ENCODE measurements at regions not wholly inside any gene's neighbourhood (a gene's known extent, or its start where the extent isn't known, plus 50 kb on each side); places are given as distances from the start of the nearest gene placed in this dataset.
"Not testable (repeated sequence)": the region's sequence is repeated elsewhere in the genome, so short reads cannot be mapped to it uniquely, and the experiment has no call there.

GRCh38 chr3:166630190-166630589 lies 749.9 kb downstream of the ZBBX start:
- H3K9me3 ChIP-seq (ENCODE audit: control insufficient read depth, insufficient read depth, low read length), result no peaks in the 10 kb centered on the region
- no peaks in the 10 kb centered on the region for H3K27me3 ChIP-seq (ENCODE audit: control insufficient read depth, insufficient read depth, low read length)
- no peak overlapping the region for H3K9ac ChIP-seq (ENCODE audit: low read depth, low read length)
- no peaks in the 10 kb centered on the region for H3K36me3 ChIP-seq (ENCODE audit: control insufficient read depth, insufficient read depth, low read length)
- H3K4me3 ChIP-seq (ENCODE audit: low read depth, low read length), result no peak overlapping the region
- no peaks in the 10 kb centered on the region for H3K4me1 ChIP-seq (ENCODE audit: control insufficient read depth, insufficient read depth, low read length)

GRCh38 chr3:166613365-166613764 lies 766.7 kb downstream of the ZBBX start:
- Histone ChIP-seq H3K27me3 (ENCODE audit: control insufficient read depth, insufficient read depth, low read length) (no peaks in the 10 kb centered on the region), H3K4me1 (ENCODE audit: control insufficient read depth, insufficient read depth, low read length) (peaks cover 2% of the 10 kb centered on the region), H3K36me3 (ENCODE audit: control insufficient read depth, insufficient read depth, low read length) (no peaks in the 10 kb centered on the region), H3K4me3 (ENCODE audit: low read depth, low read length) (no peak overlapping the region), H3K9me3 (ENCODE audit: control insufficient read depth, insufficient read depth, low read length) (peaks cover 5% of the 10 kb centered on the region), H3K9ac (ENCODE audit: low read depth, low read length) (no peak overlapping the region)

- H3K9ac ChIP-seq (ENCODE audit: low read depth, low read length); H3K4me1 ChIP-seq (ENCODE audit: control insufficient read depth, insufficient read depth, low read length); H3K27me3 ChIP-seq (ENCODE audit: control insufficient read depth, insufficient read depth, low read length); H3K9me3 ChIP-seq (ENCODE audit: control insufficient read depth, insufficient read depth, low read length); H3K36me3 ChIP-seq (ENCODE audit: control insufficient read depth, insufficient read depth, low read length); H3K4me3 ChIP-seq (ENCODE audit: low read depth, low read length): not testable (repeated sequence)
Observed at GRCh38 chr3:166612761-166613160, 767.3 kb downstream of the ZBBX start.

GRCh38 chr3:166607933-166608521 lies 770.8 kb upstream of the BCHE start:
- H3K9me3 ChIP-seq (ENCODE audit: control insufficient read depth, insufficient read depth, low read length), result no peaks in the 10 kb centered on the region
- H3K4me3 ChIP-seq (ENCODE audit: low read depth, low read length), result no peak overlapping the region
- H3K4me1 ChIP-seq (ENCODE audit: control insufficient read depth, insufficient read depth, low read length), result peaks cover 2% of the 10 kb centered on the region
- no peaks in the 10 kb centered on the region for H3K27me3 ChIP-seq (ENCODE audit: control insufficient read depth, insufficient read depth, low read length)
- H3K36me3 ChIP-seq (ENCODE audit: control insufficient read depth, insufficient read depth, low read length), result no peaks in the 10 kb centered on the region
- no peak overlapping the region for H3K9ac ChIP-seq (ENCODE audit: low read depth, low read length)

- Histone ChIP-seq H3K9ac (ENCODE audit: low read depth, low read length) (no peak overlapping the region), H3K4me1 (ENCODE audit: control insufficient read depth, insufficient read depth, low read length) (peaks cover 2% of the 10 kb centered on the region), H3K4me3 (ENCODE audit: low read depth, low read length) (no peak overlapping the region), H3K36me3 (ENCODE audit: control insufficient read depth, insufficient read depth, low read length) (no peaks in the 10 kb centered on the region), H3K27me3 (ENCODE audit: control insufficient read depth, insufficient read depth, low read length) (no peaks in the 10 kb centered on the region), H3K9me3 (ENCODE audit: control insufficient read depth, insufficient read depth, low read length) (no peaks in the 10 kb centered on the region)
Observed at GRCh38 chr3:166606988-166607387, 769.8 kb upstream of the BCHE start.

GRCh38 chr3:166593776-166594175 lies 756.6 kb upstream of the BCHE start:
- Histone ChIP-seq H3K27me3 (ENCODE audit: control insufficient read depth, insufficient read depth, low read length) (no peaks in the 10 kb centered on the region), H3K9me3 (ENCODE audit: control insufficient read depth, insufficient read depth, low read length) (no peaks in the 10 kb centered on the region), H3K4me3 (ENCODE audit: low read depth, low read length) (no peak overlapping the region)

GRCh38 chr3:166582236-166582635 lies 745.0 kb upstream of the BCHE start:
- H3K36me3 ChIP-seq (ENCODE audit: control insufficient read depth, insufficient read depth, low read length), result no peaks in the 10 kb centered on the region
- no peak overlapping the region for H3K4me3 ChIP-seq (ENCODE audit: low read depth, low read length)
- no peaks in the 10 kb centered on the region for H3K9me3 ChIP-seq (ENCODE audit: control insufficient read depth, insufficient read depth, low read length)
- no peaks in the 10 kb centered on the region for H3K4me1 ChIP-seq (ENCODE audit: control insufficient read depth, insufficient read depth, low read length)
- no peaks in the 10 kb centered on the region for H3K27me3 ChIP-seq (ENCODE audit: control insufficient read depth, insufficient read depth, low read length)
- H3K9ac ChIP-seq (ENCODE audit: low read depth, low read length), result no peak overlapping the region

More at GRCh38 chr3:166593776-166594175, 756.6 kb upstream of the BCHE start:
- H3K4me1 ChIP-seq (ENCODE audit: control insufficient read depth, insufficient read depth, low read length), result no peaks in the 10 kb centered on the region
- no peak overlapping the region for H3K9ac ChIP-seq (ENCODE audit: low read depth, low read length)
- H3K36me3 ChIP-seq (ENCODE audit: control insufficient read depth, insufficient read depth, low read length), result no peaks in the 10 kb centered on the region

- Histone ChIP-seq H3K36me3 (ENCODE audit: control insufficient read depth, insufficient read depth, low read length) (no peaks in the 10 kb centered on the region), H3K27me3 (ENCODE audit: control insufficient read depth, insufficient read depth, low read length) (no peaks in the 10 kb centered on the region), H3K9me3 (ENCODE audit: control insufficient read depth, insufficient read depth, low read length) (no peaks in the 10 kb centered on the region), H3K4me3 (ENCODE audit: low read depth, low read length) (no peak overlapping the region), H3K9ac (ENCODE audit: low read depth, low read length) (no peak overlapping the region), H3K4me1 (ENCODE audit: control insufficient read depth, insufficient read depth, low read length) (no peaks in the 10 kb centered on the region)
Observed at GRCh38 chr3:166580561-166580960, 743.3 kb upstream of the BCHE start.

GRCh38 chr3:166575161-166575560 lies 737.9 kb upstream of the BCHE start:
- no peaks in the 10 kb centered on the region for H3K36me3 ChIP-seq (ENCODE audit: control insufficient read depth, insufficient read depth, low read length)
- no peak overlapping the region for H3K9ac ChIP-seq (ENCODE audit: low read depth, low read length)
- no peaks in the 10 kb centered on the region for H3K4me1 ChIP-seq (ENCODE audit: control insufficient read depth, insufficient read depth, low read length)
- no peak overlapping the region for H3K4me3 ChIP-seq (ENCODE audit: low read depth, low read length)
- H3K9me3 ChIP-seq (ENCODE audit: control insufficient read depth, insufficient read depth, low read length), result no peaks in the 10 kb centered on the region
- H3K27me3 ChIP-seq (ENCODE audit: control insufficient read depth, insufficient read depth, low read length), result no peaks in the 10 kb centered on the region

- not testable (repeated sequence) for H3K9ac ChIP-seq (ENCODE audit: low read depth, low read length); H3K9me3 ChIP-seq (ENCODE audit: control insufficient read depth, insufficient read depth, low read length); H3K4me1 ChIP-seq (ENCODE audit: control insufficient read depth, insufficient read depth, low read length)
Observed at GRCh38 chr3:166571686-166572085, 734.5 kb upstream of the BCHE start.

GRCh38 chr3:166570102-166570501 lies 732.9 kb upstream of the BCHE start:
- H3K4me3 ChIP-seq (ENCODE audit: low read depth, low read length), result no peak overlapping the region
- H3K36me3 ChIP-seq (ENCODE audit: control insufficient read depth, insufficient read depth, low read length), result no peaks in the 10 kb centered on the region
- H3K9ac ChIP-seq (ENCODE audit: low read depth, low read length), result no peak overlapping the region
- H3K27me3 ChIP-seq (ENCODE audit: control insufficient read depth, insufficient read depth, low read length), result no peaks in the 10 kb centered on the region
- no peaks in the 10 kb centered on the region for H3K4me1 ChIP-seq (ENCODE audit: control insufficient read depth, insufficient read depth, low read length)
- no peaks in the 10 kb centered on the region for H3K9me3 ChIP-seq (ENCODE audit: control insufficient read depth, insufficient read depth, low read length)

More at GRCh38 chr3:166571686-166572085, 734.5 kb upstream of the BCHE start:
- not testable (repeated sequence) for H3K27me3 ChIP-seq (ENCODE audit: control insufficient read depth, insufficient read depth, low read length); H3K36me3 ChIP-seq (ENCODE audit: control insufficient read depth, insufficient read depth, low read length); H3K4me3 ChIP-seq (ENCODE audit: low read depth, low read length)

GRCh38 chr3:166569589-166569988 lies 732.4 kb upstream of the BCHE start:
- Histone ChIP-seq H3K36me3 (ENCODE audit: control insufficient read depth, insufficient read depth, low read length) (no peaks in the 10 kb centered on the region), H3K27me3 (ENCODE audit: control insufficient read depth, insufficient read depth, low read length) (no peaks in the 10 kb centered on the region), H3K9me3 (ENCODE audit: control insufficient read depth, insufficient read depth, low read length) (no peaks in the 10 kb centered on the region), H3K9ac (ENCODE audit: low read depth, low read length) (no peak overlapping the region), H3K4me1 (ENCODE audit: control insufficient read depth, insufficient read depth, low read length) (no peaks in the 10 kb centered on the region), H3K4me3 (ENCODE audit: low read depth, low read length) (no peak overlapping the region)
